ENCODE measurements at regions not wholly inside any gene's neighbourhood (a gene's known extent, or its start where the extent isn't known, plus 50 kb on each side); places are given as distances from the start of the nearest gene placed in this dataset.
"Not testable (repeated sequence)": the region's sequence is repeated elsewhere in the genome, so short reads cannot be mapped to it uniquely, and the experiment has no call there.

GRCh38 chr20:47983642-47984041, 198.4 kb upstream of the SULF2 start:
- DNase-seq (ENCODE audit: low read depth), result not testable (repeated sequence)

- DNase-seq (ENCODE audit: low read depth), result no peak
Measured at GRCh38 chr20:47982574-47983360, 197.5 kb upstream of the SULF2 start.

GRCh38 chr20:47981222-47981621, 195.9 kb upstream of the SULF2 start:
- no peak for DNase-seq (ENCODE audit: low read depth)

- DNase-seq (ENCODE audit: low read depth), result no peak
Measured at GRCh38 chr20:47980336-47981177, 195.3 kb upstream of the SULF2 start.

GRCh38 chr20:47979361-47980095, 194.2 kb upstream of the SULF2 start:
- not testable (repeated sequence) for DNase-seq (ENCODE audit: low read depth)

GRCh38 chr20:47978428-47979120, 193.3 kb upstream of the SULF2 start:
- DNase-seq (ENCODE audit: low read depth), result not testable (repeated sequence)

GRCh38 chr20:47977789-47978252, 192.5 kb upstream of the SULF2 start:
- not testable (repeated sequence) for DNase-seq (ENCODE audit: low read depth)

- not testable (repeated sequence) for DNase-seq (ENCODE audit: low read depth)
Measured at GRCh38 chr20:47977017-47977788, 191.9 kb upstream of the SULF2 start.

GRCh38 chr20:47974234-47974878, 189.1 kb upstream of the SULF2 start:
- DNase-seq (ENCODE audit: low read depth), result no peak

- no peak for DNase-seq (ENCODE audit: low read depth)
Measured at GRCh38 chr20:47973519-47974233, 188.4 kb upstream of the SULF2 start.

GRCh38 chr20:47972916-47973309, 187.6 kb upstream of the SULF2 start:
- DNase-seq (ENCODE audit: low read depth), result no peak

- DNase-seq (ENCODE audit: low read depth), result not testable (repeated sequence)
Measured at GRCh38 chr20:47972297-47972915, 187.1 kb upstream of the SULF2 start.

GRCh38 chr20:47971058-47971791, 185.9 kb upstream of the SULF2 start:
- no peak for DNase-seq (ENCODE audit: low read depth)

GRCh38 chr20:47970282-47970903, 185.1 kb upstream of the SULF2 start:
- no peak for DNase-seq (ENCODE audit: low read depth)

GRCh38 chr20:47969426-47969825, 184.1 kb upstream of the SULF2 start:
- no peak for DNase-seq (ENCODE audit: low read depth)

GRCh38 chr20:47968541-47969310, 183.4 kb upstream of the SULF2 start:
- DNase-seq (ENCODE audit: low read depth), result no peak

- no peak for DNase-seq (ENCODE audit: low read depth)
Measured at GRCh38 chr20:47964149-47964548, 178.9 kb upstream of the SULF2 start.
